A549 (cell line): ENCODE measurements at regions not wholly inside any gene's neighbourhood (a gene's known extent, or its start where the extent isn't known, plus 50 kb on each side); places are given as distances from the start of the nearest gene placed in this dataset.

Source experiments
- CEBPB ChIP-seq, 2 experiments: fragments of >200 bp in 1 of 2; sonication (Bioruptor Twin) in 1 of 2; formaldehyde crosslinking in 1 of 2; IDR thresholded peaks; 2 replicates each; pipeline ENCODE4 v1.6.1; 2012 to 2016
- CHD4 ChIP-seq: fragments of 200-600 bp; sonication (generic); IDR thresholded peaks from 2 replicates; pipeline ENCODE4 v1.6.1; 2016; ENCODE audit warnings: antibody characterized with exemption, mild to moderate bottlenecking, borderline replicate concordance
- CTCF ChIP-seq: fragments of >200 bp; sonication (Bioruptor Twin); formaldehyde crosslinking; IDR thresholded peaks from 3 replicates; pipeline ENCODE4 v1.5.1; 2016
- EHF ChIP-seq: fragments of 250-450 bp; sonication (Bioruptor Pico); IDR thresholded peaks from 2 replicates; pipeline ENCODE4 v1.5.0; 2020; ENCODE audit warnings: mild to moderate bottlenecking
- HMGXB4 ChIP-seq: fragments of 250-450 bp; sonication (Bioruptor Pico); IDR thresholded peaks from 2 replicates; pipeline ENCODE4 v1.5.0; 2021; ENCODE audit warnings: mild to moderate bottlenecking, moderate library complexity, borderline replicate concordance
- KDM1A ChIP-seq: fragments of 200-600 bp; sonication (generic); IDR thresholded peaks from 2 replicates; pipeline ENCODE4 v1.6.1; 2016; ENCODE audit warnings: low read depth, mild to moderate bottlenecking
- MAX ChIP-seq: IDR thresholded peaks from 2 replicates; pipeline ENCODE4 v1.6.1; 2012
- NPAS2 ChIP-seq: fragments of 250-450 bp; sonication (Bioruptor Pico); IDR thresholded peaks from 2 replicates; pipeline ENCODE4 v1.8.0; 2022; ENCODE audit warnings: mild to moderate bottlenecking, moderate library complexity, borderline replicate concordance
- NR3C1 ChIP-seq: fragments of >200 bp; sonication (Bioruptor Twin); formaldehyde crosslinking; IDR thresholded peaks from 3 replicates; pipeline ENCODE4 v1.6.1; 2017
- PHF8 ChIP-seq: fragments of 200-600 bp; sonication (generic); IDR thresholded peaks from 2 replicates; pipeline ENCODE4 v1.6.1; 2016; ENCODE audit warnings: low read depth, mild to moderate bottlenecking, antibody characterized with exemption, moderate library complexity, borderline replicate concordance
- POLR2A ChIP-seq: IDR thresholded peaks from 2 replicates; pipeline ENCODE4 v1.6.1; 2012; ENCODE audit warnings: mild to moderate bottlenecking, low read length
- POLR2AphosphoS2 ChIP-seq: conservative IDR thresholded peaks from 2 replicates; pipeline ENCODE4 v1.6.1; 2012; ENCODE audit warnings: low read length, improper control_type of control experiment, inconsistent platforms
- REST ChIP-seq: fragments of 200-600 bp; sonication (generic); IDR thresholded peaks from 2 replicates; pipeline ENCODE4 v1.6.1; 2016; ENCODE audit warnings: antibody characterized with exemption, mild to moderate bottlenecking, moderate library complexity
- RFX5 ChIP-seq: fragments of 450-650 bp; IDR thresholded peaks from 2 replicates; pipeline ENCODE4 v1.7.1; 2014; ENCODE audit warnings: antibody characterized with exemption, mild to moderate bottlenecking, moderate library complexity

- TF ChIP-seq POLR2A (no peak), POLR2AphosphoS2 (no peak), EHF (CRISPR knock-in tag) (no peak), CEBPB (IDR thresholded peaks at IDR 0.05) (no peak), CTCF (no peak), NPAS2 (no peak), CHD4 (no peak), RFX5 (no peak), MAX (no peak), REST (no peak), PHF8 (no peak), HMGXB4 (CRISPR knock-in tag) (no peak), NR3C1 (no peak), KDM1A (no peak)
Observed at GRCh38 chr11:130786586-130786985, 129.7 kb downstream of the SNX19 start.
